ENCODE measurements at regions not wholly inside any gene's neighbourhood (a gene's known extent, or its start where the extent isn't known, plus 50 kb on each side); places are given as distances from the start of the nearest gene placed in this dataset.

- no peak for TF ChIP-seq CTCF (IDR thresholded peaks at IDR 0.05)
- TF ChIP-seq POLR2A (IDR thresholded peaks at IDR 0.05; ENCODE audit: low read length), result no peak
- TF ChIP-seq RNF2 (IDR thresholded peaks at IDR 0.05; ENCODE audit: borderline replicate concordance, low read depth), result no peak
- no peak for TF ChIP-seq POLR2AphosphoS2 (conservative IDR thresholded peaks at IDR 0.05; ENCODE audit: low read length)
- TF ChIP-seq JUN (IDR thresholded peaks at IDR 0.05), result no peak
Measured at GRCh38 chr1:239128541-239128940, 257.8 kb upstream of the CHRM3 start.
